GM12878 (cell line): ENCODE measurements at regions not wholly inside any gene's neighbourhood (a gene's known extent, or its start where the extent isn't known, plus 50 kb on each side); places are given as distances from the start of the nearest gene placed in this dataset.

Source experiments
- ATAC-seq: fragments of 200-7000 bp; cut with Tn5 transposase; 3 replicates; pipeline ENCODE4 v1.9.1; 2020; ENCODE audit warnings: mild to moderate bottlenecking, moderate library complexity
- BruUV-seq: library from RNA; stranded (reverse); fragments of 400-500 nt; replicated peaks from 2 replicates; lab custom pipeline; 2021; lab: Mats Ljungman, UMichigan
- CTCF ChIA-PET: fragments of 300-600 bp; sonication (Branson Sonifier 250); formaldehyde crosslinking; extraction: SDS; loops from one replicate; lab custom pipeline; 2021; ENCODE audit warnings: inconsistent platforms; lab: Yijun Ruan, JAX
- POLR2A ChIA-PET: fragments of 350-600 bp; formaldehyde crosslinking; extraction: SDS; loops from one replicate; lab custom pipeline; 2021; ENCODE audit warnings: inconsistent platforms; lab: Charles Lee
- RAD21 ChIA-PET: fragments of 300-600 bp; sonication (Branson Sonifier 250); formaldehyde crosslinking; loops from one replicate; lab custom pipeline; 2023; ENCODE audit warnings: antibody characterized with exemption; ENCODE audit not compliant: unreplicated experiment; lab: Charles Lee
- SMC1A ChIA-PET: fragments of 300-600 bp; sonication (Branson Sonifier 250); formaldehyde crosslinking; loops from one replicate; lab custom pipeline; 2023; ENCODE audit not compliant: unreplicated experiment, uncharacterized antibody; lab: Charles Lee
- DNase-seq: peaks from one replicate; pipeline ENCODE4 v3.0.0-alpha.2; 2011; ENCODE audit warnings: low read depth, low spot score
- FAIRE-seq: peaks from 3 replicates; lab custom pipeline; 2011; peaks lifted over from hg19 to GRCh38; lab: Jason Lieb, UNC
- H2AFZ ChIP-seq: 2 replicates; pipeline ENCODE4 v1.6.0; 2011; ENCODE audit warnings: low read depth, low read length, control low read depth; ENCODE audit not compliant: control insufficient read depth
- H3K27ac ChIP-seq: 2 replicates; pipeline ENCODE4 v1.5.1; 2011; ENCODE audit warnings: control low read depth; ENCODE audit not compliant: control insufficient read depth, insufficient read depth
- H3K27me3 ChIP-seq, 2 experiments: replicated peaks in 1 of 2; 2 replicates each; pipeline versions ENCODE4 v1.6.0 to v1.6.1; 2011; ENCODE audit warnings: low read length in 1 of 2; ENCODE audit not compliant: control insufficient read depth in 2 of 2, insufficient read depth in 2 of 2
- H3K36me3 ChIP-seq, 2 experiments: 2 replicates each; pipeline ENCODE4 v1.5.1; 2011; ENCODE audit warnings: low read length in 1 of 2; ENCODE audit not compliant: control insufficient read depth in 2 of 2, insufficient read depth in 2 of 2
- H3K4me1 ChIP-seq: 2 replicates; pipeline ENCODE4 v1.6.1; 2011; ENCODE audit warnings: mild to moderate bottlenecking, low read length, moderate library complexity, mixed read lengths; ENCODE audit not compliant: control insufficient read depth, insufficient read depth
- H3K4me2 ChIP-seq: 2 replicates; pipeline ENCODE4 v1.6.0; 2011; ENCODE audit warnings: control low read depth; ENCODE audit not compliant: control insufficient read depth, insufficient read depth
- H3K4me3 ChIP-seq: fragments of 200-600 bp; sonication (generic); 2 replicates; pipeline ENCODE4 v1.5.1; 2016
- H3K79me2 ChIP-seq: 2 replicates; pipeline ENCODE4 v1.6.0; 2011; ENCODE audit warnings: low read length; ENCODE audit not compliant: control insufficient read depth, insufficient read depth
- H3K9ac ChIP-seq: 2 replicates; pipeline ENCODE4 v1.8.0; 2011; ENCODE audit warnings: low read length, control low read depth, mixed read lengths; ENCODE audit not compliant: control insufficient read depth, insufficient read depth
- H3K9me3 ChIP-seq: replicated peaks from 3 replicates; pipeline ENCODE4 v1.5.1; 2011; ENCODE audit warnings: mild to moderate bottlenecking, low read length; ENCODE audit not compliant: control insufficient read depth, insufficient read depth
- H4K20me1 ChIP-seq: 2 replicates; pipeline ENCODE4 v1.6.0; 2011; ENCODE audit not compliant: control insufficient read depth, insufficient read depth
- ASH2L ChIP-seq: fragments of 300-600, 200-600 bp; sonication (generic); IDR thresholded peaks from 2 replicates; pipeline ENCODE4 v1.6.1; 2017; ENCODE audit warnings: low read depth, mild to moderate bottlenecking, borderline replicate concordance
- EED ChIP-seq: sonication (generic); IDR thresholded peaks from 2 replicates; pipeline ENCODE4 v1.6.1; 2016; ENCODE audit warnings: antibody characterized with exemption, low read depth
- GABPA ChIP-seq: IDR thresholded peaks from 2 replicates; pipeline ENCODE4 v1.6.1; 2014; ENCODE audit warnings: antibody characterized with exemption, low read depth, mild to moderate bottlenecking, inconsistent platforms
- HDGF ChIP-seq: fragments of 450-650 bp; IDR thresholded peaks from 2 replicates; pipeline ENCODE4 v1.6.1; 2016; ENCODE audit warnings: antibody characterized with exemption
- NR2C2 ChIP-seq: IDR thresholded peaks from 2 replicates; pipeline ENCODE4 v1.6.1; 2011; ENCODE audit warnings: borderline replicate concordance, low read depth; ENCODE audit not compliant: control insufficient read depth, insufficient read length
- POLR2AphosphoS2 ChIP-seq: IDR thresholded peaks from 2 replicates; pipeline ENCODE4 v1.6.1; 2011; ENCODE audit warnings: low read depth, mild to moderate bottlenecking, low read length, improper control_type of control experiment, moderate library complexity
- whole genome bisulfite sequencing: methylation state at CpG from one replicate; pipeline ENCODE4 v1.1.6; 2016; ENCODE audit warnings: low lambda C conversion rate; ENCODE audit not compliant: insufficient replicate concordance, insufficient coverage; ENCODE audit errors: missing lambda C conversion rate; 5-methylcytosine and 5-hydroxymethylcytosine counted together
- in situ Hi-C: fragments of 300-500 bp; cut with MboI; formaldehyde crosslinking; loops from 9 replicates; pipeline ENCODE4 v1.14.3; 2018; ENCODE audit warnings: mixed read lengths
- intact Hi-C: fragments of 100-400 bp; cut with micrococcal nuclease; formaldehyde crosslinking; loops from one replicate; pipeline ENCODE4 v1.14.2; 2022; ENCODE audit not compliant: unreplicated experiment
- TF ChIP-seq, protein P1 (sequence below): fragments of 450-650 bp; conservative IDR thresholded peaks from 2 replicates; pipeline ENCODE4 v1.6.1; 2017; ENCODE audit warnings: mild to moderate bottlenecking, moderate library complexity
- TF ChIP-seq, protein P2 (sequence below): fragments of 450-650 bp; formaldehyde crosslinking; IDR thresholded peaks from 2 replicates; pipeline ENCODE4 v1.4.0; 2020; ENCODE audit warnings: mild to moderate bottlenecking, moderate library complexity
- TF ChIP-seq, protein P3 (sequence below): IDR thresholded peaks from 2 replicates; pipeline ENCODE4 v1.6.1; 2012; ENCODE audit warnings: low read depth, low read length, improper control_type of control experiment

DNA sequence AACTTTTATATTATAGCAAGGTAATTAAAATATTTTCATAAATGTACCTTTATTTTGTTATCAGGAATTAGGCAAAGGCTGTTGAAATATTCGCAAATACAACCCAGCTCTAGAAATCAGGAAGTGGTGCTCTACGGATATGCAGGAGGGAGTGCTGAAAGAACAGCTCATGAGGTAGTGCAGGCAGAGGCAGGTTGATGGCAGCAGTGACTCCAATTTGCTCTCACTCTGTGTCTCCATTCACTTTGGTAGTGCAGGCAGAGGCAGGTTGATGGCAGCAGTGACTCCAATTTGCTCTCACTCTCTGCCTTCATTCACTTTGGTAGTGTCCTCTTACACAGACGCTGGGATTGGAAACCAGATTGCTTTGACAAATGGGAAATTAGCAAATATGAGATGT, 277.9 kb downstream of the TRIML1 start (continued):
- TF ChIP-seq, protein P1, sequence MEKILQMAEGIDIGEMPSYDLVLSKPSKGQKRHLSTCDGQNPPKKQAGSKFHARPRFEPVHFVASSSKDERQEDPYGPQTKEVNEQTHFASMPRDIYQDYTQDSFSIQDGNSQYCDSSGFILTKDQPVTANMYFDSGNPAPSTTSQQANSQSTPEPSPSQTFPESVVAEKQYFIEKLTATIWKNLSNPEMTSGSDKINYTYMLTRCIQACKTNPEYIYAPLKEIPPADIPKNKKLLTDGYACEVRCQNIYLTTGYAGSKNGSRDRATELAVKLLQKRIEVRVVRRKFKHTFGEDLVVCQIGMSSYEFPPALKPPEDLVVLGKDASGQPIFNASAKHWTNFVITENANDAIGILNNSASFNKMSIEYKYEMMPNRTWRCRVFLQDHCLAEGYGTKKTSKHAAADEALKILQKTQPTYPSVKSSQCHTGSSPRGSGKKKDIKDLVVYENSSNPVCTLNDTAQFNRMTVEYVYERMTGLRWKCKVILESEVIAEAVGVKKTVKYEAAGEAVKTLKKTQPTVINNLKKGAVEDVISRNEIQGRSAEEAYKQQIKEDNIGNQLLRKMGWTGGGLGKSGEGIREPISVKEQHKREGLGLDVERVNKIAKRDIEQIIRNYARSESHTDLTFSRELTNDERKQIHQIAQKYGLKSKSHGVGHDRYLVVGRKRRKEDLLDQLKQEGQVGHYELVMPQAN, result no peak
- TF ChIP-seq NR2C2, result no peak
- TF ChIP-seq ASH2L, result no peak
- TF ChIP-seq, protein P2, sequence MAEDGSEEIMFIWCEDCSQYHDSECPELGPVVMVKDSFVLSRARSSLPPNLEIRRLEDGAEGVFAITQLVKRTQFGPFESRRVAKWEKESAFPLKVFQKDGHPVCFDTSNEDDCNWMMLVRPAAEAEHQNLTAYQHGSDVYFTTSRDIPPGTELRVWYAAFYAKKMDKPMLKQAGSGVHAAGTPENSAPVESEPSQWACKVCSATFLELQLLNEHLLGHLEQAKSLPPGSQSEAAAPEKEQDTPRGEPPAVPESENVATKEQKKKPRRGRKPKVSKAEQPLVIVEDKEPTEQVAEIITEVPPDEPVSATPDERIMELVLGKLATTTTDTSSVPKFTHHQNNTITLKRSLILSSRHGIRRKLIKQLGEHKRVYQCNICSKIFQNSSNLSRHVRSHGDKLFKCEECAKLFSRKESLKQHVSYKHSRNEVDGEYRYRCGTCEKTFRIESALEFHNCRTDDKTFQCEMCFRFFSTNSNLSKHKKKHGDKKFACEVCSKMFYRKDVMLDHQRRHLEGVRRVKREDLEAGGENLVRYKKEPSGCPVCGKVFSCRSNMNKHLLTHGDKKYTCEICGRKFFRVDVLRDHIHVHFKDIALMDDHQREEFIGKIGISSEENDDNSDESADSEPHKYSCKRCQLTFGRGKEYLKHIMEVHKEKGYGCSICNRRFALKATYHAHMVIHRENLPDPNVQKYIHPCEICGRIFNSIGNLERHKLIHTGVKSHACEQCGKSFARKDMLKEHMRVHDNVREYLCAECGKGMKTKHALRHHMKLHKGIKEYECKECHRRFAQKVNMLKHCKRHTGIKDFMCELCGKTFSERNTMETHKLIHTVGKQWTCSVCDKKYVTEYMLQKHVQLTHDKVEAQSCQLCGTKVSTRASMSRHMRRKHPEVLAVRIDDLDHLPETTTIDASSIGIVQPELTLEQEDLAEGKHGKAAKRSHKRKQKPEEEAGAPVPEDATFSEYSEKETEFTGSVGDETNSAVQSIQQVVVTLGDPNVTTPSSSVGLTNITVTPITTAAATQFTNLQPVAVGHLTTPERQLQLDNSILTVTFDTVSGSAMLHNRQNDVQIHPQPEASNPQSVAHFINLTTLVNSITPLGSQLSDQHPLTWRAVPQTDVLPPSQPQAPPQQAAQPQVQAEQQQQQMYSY, result no peak

DNA sequence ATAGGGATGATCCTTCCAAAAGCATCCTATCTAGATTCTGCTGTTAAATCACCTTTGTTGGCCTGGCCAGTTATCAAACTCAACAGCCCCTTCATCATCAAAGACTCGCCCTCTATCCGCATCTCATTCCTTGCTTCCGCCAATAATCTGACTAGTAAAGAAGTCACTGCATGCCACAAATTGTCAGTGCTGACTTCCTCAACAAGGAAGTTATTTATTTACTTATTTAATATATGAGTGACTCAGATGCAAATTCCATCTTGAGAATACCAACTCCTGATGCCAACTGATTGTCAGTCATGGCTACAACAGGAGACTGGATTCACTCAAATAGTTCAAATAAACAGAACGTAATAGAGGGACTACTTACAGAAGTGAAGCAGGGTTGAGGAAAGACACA, 283.8 kb downstream of the TRIML1 start:
- FAIRE-seq, result no peak
- ATAC-seq, result no peak
- in situ Hi-C loops, result no loop called here
- TF ChIP-seq, protein P3, sequence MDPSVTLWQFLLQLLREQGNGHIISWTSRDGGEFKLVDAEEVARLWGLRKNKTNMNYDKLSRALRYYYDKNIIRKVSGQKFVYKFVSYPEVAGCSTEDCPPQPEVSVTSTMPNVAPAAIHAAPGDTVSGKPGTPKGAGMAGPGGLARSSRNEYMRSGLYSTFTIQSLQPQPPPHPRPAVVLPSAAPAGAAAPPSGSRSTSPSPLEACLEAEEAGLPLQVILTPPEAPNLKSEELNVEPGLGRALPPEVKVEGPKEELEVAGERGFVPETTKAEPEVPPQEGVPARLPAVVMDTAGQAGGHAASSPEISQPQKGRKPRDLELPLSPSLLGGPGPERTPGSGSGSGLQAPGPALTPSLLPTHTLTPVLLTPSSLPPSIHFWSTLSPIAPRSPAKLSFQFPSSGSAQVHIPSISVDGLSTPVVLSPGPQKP, result no peak
- no peak for TF ChIP-seq EED
- TF ChIP-seq GABPA, result no peak
- TF ChIP-seq HDGF, result no peak
- no peak for TF ChIP-seq POLR2AphosphoS2
- H3K36me3 ChIP-seq, result no peaks in the 10 kb centered on the region
- no peaks in the 10 kb centered on the region for H3K27me3 ChIP-seq
- no peak for DNase-seq
- CTCF ChIA-PET, result no interaction called here
- no peak overlapping the region for H3K4me3 ChIP-seq
- no peak overlapping the region for H3K4me2 ChIP-seq
- H2AFZ ChIP-seq, result no peak overlapping the region
- H3K9ac ChIP-seq, result no peak overlapping the region
- RAD21 ChIA-PET, result no interaction called here
- no peaks in the 10 kb centered on the region for H4K20me1 ChIP-seq
- H3K9me3 ChIP-seq, result no peaks in the 10 kb centered on the region
- no peak overlapping the region for H3K27ac ChIP-seq
- 49% methylated on average over 4 of the region's 4 CpGs for WGBS
- SMC1A ChIA-PET, result no interaction called here
- H3K79me2 ChIP-seq, result no peaks in the 10 kb centered on the region
- POLR2A ChIA-PET, result no interaction called here
- no TSS peak for BruUV-seq
- intact Hi-C loops, result no loop called here
- H3K4me1 ChIP-seq, result no peaks in the 10 kb centered on the region
